Neural cell (in vitro differentiated cells): ENCODE measurements at regions not wholly inside any gene's neighbourhood (a gene's known extent, or its start where the extent isn't known, plus 50 kb on each side); places are given as distances from the start of the nearest gene placed in this dataset.

ENCODE experiments used
- H2AFZ ChIP-seq: fragments of 200-600, 300-800 bp; sonication (generic), shearing (Covaris generic); 2 replicates; pipeline ENCODE4 v1.6.0; 2014; ENCODE audit warnings: low read depth, mild to moderate bottlenecking, antibody characterized with exemption, low read length, moderate library complexity
- H3F3A ChIP-seq: fragments of 200-600 bp; shearing (Covaris generic); 2 replicates; pipeline ENCODE4 v1.6.1; 2016; ENCODE audit warnings: mild to moderate bottlenecking, moderate library complexity, mixed read lengths, antibody characterized with exemption, low read length; ENCODE audit not compliant: insufficient read depth, poor library complexity, severe bottlenecking
- H3K27ac ChIP-seq: fragments of 200-600, 300-800 bp; sonication (generic), shearing (Covaris generic); 2 replicates; pipeline ENCODE4 v1.5.1; 2014; ENCODE audit warnings: mild to moderate bottlenecking, low read length, moderate library complexity
- H3K27me3 ChIP-seq: fragments of 300-800, 200-600 bp; sonication (generic), shearing (Covaris generic); 2 replicates; pipeline ENCODE4 v1.6.0; 2014; ENCODE audit warnings: mild to moderate bottlenecking, low read depth, low read length, moderate library complexity; ENCODE audit not compliant: insufficient read depth
- H3K36me3 ChIP-seq: fragments of 300-800, 200-600 bp; sonication (generic), shearing (Covaris generic); 2 replicates; pipeline ENCODE4 v1.5.1; 2014; ENCODE audit warnings: mild to moderate bottlenecking, antibody characterized with exemption, low read length, moderate library complexity; ENCODE audit not compliant: insufficient read depth
- H3K4me2 ChIP-seq: fragments of 300-800, 200-600 bp; sonication (generic), shearing (Covaris generic); 2 replicates; pipeline ENCODE4 v1.6.0; 2014; ENCODE audit warnings: mild to moderate bottlenecking, low read length
- H3K4me3 ChIP-seq: fragments of 300-800, 200-600 bp; sonication (generic), shearing (Covaris generic); 2 replicates; pipeline ENCODE4 v1.5.1; 2014; ENCODE audit warnings: mild to moderate bottlenecking, low read length, moderate library complexity
- H3K79me2 ChIP-seq: fragments of 200-600 bp; shearing (Covaris generic); replicated peaks from 2 replicates; pipeline ENCODE4 v1.6.0; 2014; ENCODE audit warnings: mild to moderate bottlenecking, low read length, moderate library complexity; ENCODE audit not compliant: insufficient read depth
- H3K9ac ChIP-seq: fragments of 300-800, 200-600 bp; sonication (generic), shearing (Covaris generic); 2 replicates; pipeline ENCODE4 v1.6.1; 2016; ENCODE audit warnings: mild to moderate bottlenecking, low read length, mixed read lengths
- H3K9me2 ChIP-seq: fragments of 200-600 bp; shearing (Covaris generic); 2 replicates; pipeline ENCODE4 v1.6.1; 2016; ENCODE audit warnings: mild to moderate bottlenecking, low read length, mixed read lengths; ENCODE audit not compliant: insufficient read depth
- H3K9me3 ChIP-seq: fragments of 200-600, 300-800 bp; sonication (generic), shearing (Covaris generic); 2 replicates; pipeline ENCODE4 v1.6.1; 2016; ENCODE audit warnings: mild to moderate bottlenecking, mixed run types, low read length, moderate library complexity, mixed read lengths
- H4K20me1 ChIP-seq: fragments of 200-600 bp; shearing (Covaris generic); 2 replicates; pipeline ENCODE4 v1.6.1; 2016; ENCODE audit warnings: mild to moderate bottlenecking, mixed run types; ENCODE audit not compliant: insufficient read depth
- CTCF ChIP-seq: fragments of 450-650 bp; IDR thresholded peaks from 2 replicates; pipeline ENCODE4 v1.5.1; 2014; ENCODE audit warnings: antibody characterized with exemption, mild to moderate bottlenecking, moderate library complexity; ENCODE audit not compliant: poor library complexity, severe bottlenecking
- EP300 ChIP-seq: fragments of 450-650 bp; conservative IDR thresholded peaks from 2 replicates; pipeline ENCODE4 v1.6.1; 2014; ENCODE audit warnings: antibody characterized with exemption, mild to moderate bottlenecking, moderate library complexity; ENCODE audit not compliant: poor library complexity, severe bottlenecking
- EZH2 ChIP-seq: fragments of 200-600, 300-800 bp; shearing (Covaris generic), sonication (generic); IDR thresholded peaks from 2 replicates; pipeline ENCODE4 v1.6.1; 2014; ENCODE audit warnings: antibody characterized with exemption, low read length, borderline replicate concordance, mild to moderate bottlenecking; ENCODE audit not compliant: insufficient read depth, poor library complexity, severe bottlenecking
- MXI1 ChIP-seq: fragments of 450-650 bp; conservative IDR thresholded peaks from 2 replicates; pipeline ENCODE4 v1.6.1; 2014; ENCODE audit warnings: antibody characterized with exemption, mild to moderate bottlenecking; ENCODE audit not compliant: poor library complexity, severe bottlenecking
- POLR2AphosphoS5 ChIP-seq: IDR thresholded peaks from 2 replicates; pipeline ENCODE4 v1.6.1; 2012
- RAD21 ChIP-seq: fragments of 450-650 bp; conservative IDR thresholded peaks from 2 replicates; pipeline ENCODE4 v1.6.1; 2014; ENCODE audit warnings: antibody characterized with exemption, mild to moderate bottlenecking, moderate library complexity
- REST ChIP-seq: IDR thresholded peaks from 2 replicates; pipeline ENCODE4 v1.6.1; 2012; ENCODE audit warnings: borderline replicate concordance
- SMC3 ChIP-seq: fragments of 450-650 bp; conservative IDR thresholded peaks from 2 replicates; pipeline ENCODE4 v1.6.1; 2014; ENCODE audit warnings: antibody characterized with exemption, mild to moderate bottlenecking, moderate library complexity; ENCODE audit not compliant: poor library complexity
- TAF1 ChIP-seq: IDR thresholded peaks from 2 replicates; pipeline ENCODE4 v1.6.1; 2012; ENCODE audit warnings: low read depth

DNA sequence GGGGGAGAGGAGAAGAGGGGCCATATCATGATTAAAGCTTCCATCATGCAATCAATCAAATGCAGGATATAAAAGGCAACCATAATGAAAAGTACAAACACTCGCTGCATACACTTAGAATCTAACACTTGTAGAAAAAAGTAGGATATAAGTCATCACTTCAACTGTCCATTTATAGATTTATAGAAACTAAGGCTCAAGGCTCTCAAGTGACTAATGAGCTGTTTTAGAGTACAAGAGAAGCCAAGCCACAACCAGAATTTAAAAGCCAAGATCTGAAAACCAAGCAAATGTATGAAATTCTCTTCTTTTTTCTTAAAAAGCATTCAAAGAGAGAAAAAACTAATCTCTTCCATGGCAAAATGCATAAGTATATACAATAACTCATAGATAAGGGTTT is 160.2 kb upstream of the BLID start:
- H3F3A ChIP-seq = no peaks in the 10 kb centered on the region
- no peak overlapping the region for H2AFZ ChIP-seq
- H3K4me2 ChIP-seq = no peak overlapping the region
- H3K9me2 ChIP-seq = no peaks in the 10 kb centered on the region
- no peaks in the 10 kb centered on the region for H3K36me3 ChIP-seq
- H3K4me3 ChIP-seq = no peak overlapping the region
- H3K27ac ChIP-seq = no peak overlapping the region
- no peak overlapping the region for H3K9ac ChIP-seq
- H3K27me3 ChIP-seq = no peaks in the 10 kb centered on the region
- H4K20me1 ChIP-seq = no peaks in the 10 kb centered on the region
- no peaks in the 10 kb centered on the region for H3K79me2 ChIP-seq
- no peak for TF ChIP-seq REST
- no peaks in the 10 kb centered on the region for H3K9me3 ChIP-seq

DNA sequence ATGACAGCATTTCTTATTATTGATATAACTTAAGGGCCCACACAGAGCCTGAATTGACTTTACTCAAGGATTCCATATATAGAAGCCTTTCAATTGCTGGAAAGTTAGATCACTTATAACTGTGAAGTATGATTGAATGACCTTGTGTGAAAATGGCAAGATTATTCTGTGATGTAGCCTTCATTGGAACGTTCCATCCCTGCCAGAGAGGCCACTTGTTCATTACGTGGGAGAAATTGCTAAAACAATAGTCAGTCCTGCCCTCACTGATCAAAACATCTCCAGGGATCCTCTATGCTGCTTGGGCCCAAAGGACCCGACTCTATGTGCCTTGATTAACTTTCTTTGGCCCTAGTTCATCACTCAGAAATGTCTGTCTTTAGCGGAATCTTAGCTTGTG is 159.5 kb upstream of the BLID start:
- no peak for TF ChIP-seq RAD21
- TF ChIP-seq EZH2 = no peak
- no peak for TF ChIP-seq REST
- TF ChIP-seq MXI1 = no peak
- TF ChIP-seq POLR2AphosphoS5 = no peak
- TF ChIP-seq TAF1 = no peak
- no peak for TF ChIP-seq SMC3
- TF ChIP-seq EP300 = no peak
- no peak for TF ChIP-seq CTCF
- Histone ChIP-seq H3F3A (no peaks in the 10 kb centered on the region), H3K9ac (no peak overlapping the region), H4K20me1 (no peaks in the 10 kb centered on the region), H3K9me3 (no peaks in the 10 kb centered on the region), H3K79me2 (no peaks in the 10 kb centered on the region), H3K9me2 (no peaks in the 10 kb centered on the region), H3K4me3 (no peak overlapping the region), H3K36me3 (no peaks in the 10 kb centered on the region), H3K27ac (no peak overlapping the region), H3K27me3 (no peaks in the 10 kb centered on the region), H3K4me2 (no peak overlapping the region), H2AFZ (no peak overlapping the region)
